Stimulated activated CD4-positive, alpha-beta T cell treated with anti-CD3 and anti-CD28 coated beads, Interleukin-12 subunit alpha, Interleukin-12 subunit beta, amount 100 ng/mL, for 48 hours (primary cell): ENCODE measurements at regions not wholly inside any gene's neighbourhood (a gene's known extent, or its start where the extent isn't known, plus 50 kb on each side); places are given as distances from the start of the nearest gene placed in this dataset.

ENCODE experiments used
- DNase-seq, 3 donors: peaks; one replicate each; pipeline ENCODE4 v3.0.0-alpha.2; 2020; ENCODE audit warnings: low read depth in 2 of 3, low spot score in 1 of 3

GRCh38 chr9:81125446-81126092 lies 563.8 kb downstream of the TLE1 start:
- no peak for DNase-seq

- no peak for DNase-seq
Measured at GRCh38 chr9:81123526-81123925, 565.8 kb downstream of the TLE1 start.

- DNase-seq: no peak
Measured at GRCh38 chr9:81122749-81123148, 566.6 kb downstream of the TLE1 start.

- DNase-seq: no peak
Measured at GRCh38 chr9:81119591-81119990, 569.8 kb downstream of the TLE1 start.

- no peak for DNase-seq
Measured at GRCh38 chr9:81118416-81118815, 570.9 kb downstream of the TLE1 start.

GRCh38 chr9:81116340-81117137 lies 572.8 kb downstream of the TLE1 start:
- DNase-seq: no peak

- no peak for DNase-seq
Measured at GRCh38 chr9:81113453-81114124, 575.8 kb downstream of the TLE1 start.

- DNase-seq: no peak
Measured at GRCh38 chr9:81112627-81113452, 576.5 kb downstream of the TLE1 start.

GRCh38 chr9:81108821-81109220 lies 580.5 kb downstream of the TLE1 start:
- DNase-seq: no peak

GRCh38 chr9:81108391-81108790 lies 581.0 kb downstream of the TLE1 start:
- no peak for DNase-seq

GRCh38 chr9:81103597-81104471 lies 585.5 kb downstream of the TLE1 start:
- no peak for DNase-seq

- no peak for DNase-seq
Measured at GRCh38 chr9:81097131-81097847, 592.1 kb downstream of the TLE1 start.

GRCh38 chr9:81096625-81097024 lies 592.7 kb downstream of the TLE1 start:
- no peak for DNase-seq

GRCh38 chr9:81092057-81092456 lies 597.3 kb downstream of the TLE1 start:
- no peak for DNase-seq

GRCh38 chr9:81088341-81088740 lies 601.0 kb downstream of the TLE1 start:
- no peak for DNase-seq

- DNase-seq: no peak
Measured at GRCh38 chr9:81086416-81086815, 602.9 kb downstream of the TLE1 start.

- no peak for DNase-seq
Measured at GRCh38 chr9:81083854-81084512, 605.4 kb downstream of the TLE1 start.

GRCh38 chr9:81083067-81083466 lies 606.3 kb downstream of the TLE1 start:
- no peak for DNase-seq

GRCh38 chr9:81082221-81082620 lies 607.1 kb downstream of the TLE1 start:
- DNase-seq: no peak
